K562 (cell line): ENCODE measurements at regions not wholly inside any gene's neighbourhood (a gene's known extent, or its start where the extent isn't known, plus 50 kb on each side); places are given as distances from the start of the nearest gene placed in this dataset.

ENCODE experiments used
- ATAC-seq: fragments of 200-7000 bp; cut with Tn5 transposase; 3 replicates; pipeline ENCODE4 v1.9.1; 2020; ENCODE audit warnings: moderate library complexity
- BruUV-seq: library from RNA; stranded (reverse); fragments of 400-500 nt; replicated peaks from 2 replicates; lab custom pipeline; 2021; lab: Mats Ljungman, UMichigan
- CTCF ChIA-PET: fragments of 300-600 bp; formaldehyde crosslinking; extraction: SDS; loops from one replicate; lab custom pipeline; 2021; ENCODE audit warnings: low intra/inter-chr PET ratio; lab: Yijun Ruan, JAX
- POLR2A ChIA-PET: fragments of 300-600, 350-650 bp; sonication (Branson Sonifier 250); formaldehyde crosslinking; extraction: SDS; loops from one replicate; lab custom pipeline; 2021; ENCODE audit warnings: antibody characterized with exemption, inconsistent platforms; lab: Yijun Ruan, JAX
- DNase-seq, 4 experiments: peaks; one replicate each; pipeline versions ENCODE4 v3.0.0 to v3.0.0-alpha.2; 2011 to 2018; ENCODE audit warnings: low spot score in 3 of 4, mixed read lengths in 3 of 4; ENCODE audit errors: extremely low read depth in 1 of 4
- FAIRE-seq: peaks from 2 replicates; lab custom pipeline; 2011; peaks lifted over from hg19 to GRCh38; lab: Jason Lieb, UNC
- H2AFZ ChIP-seq: 2 replicates; pipeline ENCODE4 v1.6.0; 2011; ENCODE audit warnings: low read depth, low read length, control low read depth, inconsistent platforms
- H3K27ac ChIP-seq: fragments of 200-600 bp; 3 replicates; pipeline ENCODE4 v1.8.0; 2011; ENCODE audit warnings: low read depth, mild to moderate bottlenecking, control low read depth, inconsistent platforms, low read length, moderate library complexity, mixed read lengths; ENCODE audit errors: extremely low read depth
- H3K27me3 ChIP-seq, 2 experiments: fragments of 300-600 bp in 1 of 2; 2 replicates in 1 of 2; 3 replicates in 1 of 2; pipeline versions ENCODE4 v1.6.0 to v1.8.0; 2011; ENCODE audit warnings: inconsistent platforms in 2 of 2, low read length in 2 of 2, mild to moderate bottlenecking in 1 of 2, mixed read lengths in 1 of 2, moderate library complexity in 1 of 2; ENCODE audit not compliant: control insufficient read depth in 2 of 2, insufficient read depth in 2 of 2
- H3K36me3 ChIP-seq: fragments of 300-600 bp; 3 replicates; pipeline ENCODE4 v1.8.0; 2011; ENCODE audit warnings: mild to moderate bottlenecking, low read length, inconsistent platforms; ENCODE audit not compliant: control insufficient read depth, insufficient read depth
- H3K4me1 ChIP-seq, 2 experiments: fragments of 200-600 bp in 1 of 2; replicated peaks in 1 of 2; 2 replicates in 1 of 2; 3 replicates in 1 of 2; pipeline versions ENCODE4 v1.5.1 to v1.8.0; 2011; ENCODE audit warnings: inconsistent platforms in 2 of 2, low read length in 2 of 2, mild to moderate bottlenecking in 1 of 2, mixed read lengths in 1 of 2, moderate library complexity in 1 of 2; ENCODE audit not compliant: control insufficient read depth in 2 of 2, insufficient read depth in 2 of 2
- H3K4me2 ChIP-seq: 2 replicates; pipeline ENCODE4 v1.6.1; 2011; ENCODE audit warnings: low read length, control low read depth, inconsistent platforms, mixed read lengths; ENCODE audit not compliant: insufficient read depth
- H3K4me3 ChIP-seq: fragments of 200-600 bp; sonication (generic), shearing (Covaris generic); 2 replicates; pipeline ENCODE4 v1.5.1; 2016; ENCODE audit warnings: control low read depth, inconsistent platforms
- H3K79me2 ChIP-seq: fragments of 200-600 bp; 3 replicates; pipeline ENCODE4 v1.8.0; 2011; ENCODE audit warnings: low read length, inconsistent platforms; ENCODE audit not compliant: control insufficient read depth, insufficient read depth
- H3K9ac ChIP-seq, 2 experiments: 2 replicates each; pipeline versions ENCODE4 v1.6.0 to v1.6.1; 2011; ENCODE audit warnings: low read depth in 2 of 2, low read length in 2 of 2, control low read depth in 1 of 2, inconsistent platforms in 1 of 2, mild to moderate bottlenecking in 1 of 2, mixed read lengths in 1 of 2; ENCODE audit not compliant: insufficient read depth in 1 of 2
- H3K9me1 ChIP-seq: one replicate; pipeline ENCODE4 v1.6.0; 2011; ENCODE audit warnings: inconsistent platforms, mild to moderate bottlenecking, low read length, moderate library complexity; ENCODE audit not compliant: control insufficient read depth, insufficient read depth
- H3K9me3 ChIP-seq: replicated peaks from 2 replicates; pipeline ENCODE4 v1.5.1; 2011; ENCODE audit warnings: low read depth, low read length, inconsistent platforms; ENCODE audit not compliant: control insufficient read depth, insufficient read depth
- H4K20me1 ChIP-seq: replicated peaks from 2 replicates; pipeline ENCODE4 v1.6.1; 2011; ENCODE audit warnings: low read length, inconsistent platforms, mixed read lengths; ENCODE audit not compliant: control insufficient read depth, insufficient read depth
- E2F1 ChIP-seq: sonication (generic); formaldehyde crosslinking; IDR thresholded peaks from 2 replicates; pipeline ENCODE4 v1.8.1; 2023; ENCODE audit warnings: mild to moderate bottlenecking, missing genetic modification reagents, moderate library complexity
- FOXM1 ChIP-seq, 2 experiments: fragments of 450-650 bp in 1 of 2; sonication (generic) in 1 of 2; formaldehyde crosslinking in 1 of 2; IDR thresholded peaks; 2 replicates each; pipeline versions ENCODE4 v1.6.1 to v1.9.0; 2017 to 2022; ENCODE audit warnings: low read depth in 2 of 2, mild to moderate bottlenecking in 2 of 2, missing genetic modification reagents in 1 of 2, moderate library complexity in 1 of 2
- HMGXB4 ChIP-seq: sonication (generic); formaldehyde crosslinking; IDR thresholded peaks from 2 replicates; pipeline ENCODE4 v1.8.1; 2023; ENCODE audit warnings: mild to moderate bottlenecking, missing genetic modification reagents
- MCM7 ChIP-seq, 2 experiments: fragments of 450-650 bp; IDR thresholded peaks; 2 replicates each; pipeline ENCODE4 v1.6.1; 2016 to 2018
- NRF1 ChIP-seq, 2 experiments: fragments of 450-650 bp; IDR thresholded peaks in 1 of 2; conservative IDR thresholded peaks in 1 of 2; 2 replicates each; pipeline ENCODE4 v1.6.1; 2014; ENCODE audit warnings: mild to moderate bottlenecking in 2 of 2
- PML ChIP-seq: IDR thresholded peaks from 2 replicates; pipeline ENCODE4 v1.6.1; 2012; ENCODE audit warnings: low read length, inconsistent platforms
- POLR3G ChIP-seq: IDR thresholded peaks from 2 replicates; pipeline ENCODE4 v1.6.1; 2011; ENCODE audit not compliant: insufficient read length, insufficient replicate concordance; ENCODE audit errors: extremely low read depth
- SAP30 ChIP-seq: fragments of 200-600 bp; sonication (generic); IDR thresholded peaks from 2 replicates; pipeline ENCODE4 v1.6.1; 2012; ENCODE audit warnings: borderline replicate concordance, low read depth, mild to moderate bottlenecking, moderate library complexity, low read length, control low read depth, inconsistent platforms; ENCODE audit not compliant: insufficient read depth, poor library complexity, severe bottlenecking
- THAP12 ChIP-seq: fragments of 250-450 bp; sonication (Bioruptor Pico); IDR thresholded peaks from 2 replicates; pipeline ENCODE4 v1.9.0; 2021; ENCODE audit warnings: mild to moderate bottlenecking, inconsistent platforms
- WGBS: fragments of 100-300 bp; shearing (Covaris generic); methylation state at CpG from one replicate; pipeline ENCODE4 v1.1.6; 2016; ENCODE audit warnings: low coverage, mixed read lengths; ENCODE audit not compliant: insufficient coverage; ENCODE audit errors: missing lambda C conversion rate; 5-methylcytosine and 5-hydroxymethylcytosine counted together
- in situ Hi-C: fragments of 300-500 bp; cut with MboI; formaldehyde crosslinking; loops from 4 replicates; pipeline ENCODE4 v1.15.0; 2018; ENCODE audit warnings: inconsistent platforms, mixed read lengths
- intact Hi-C: fragments of 100-400 bp; cut with micrococcal nuclease; formaldehyde crosslinking; loops from 2 replicates; pipeline ENCODE4 v1.14.2; 2022

- TF ChIP-seq PML (0 out of 2 replicates have a peak, but pooled peaks have one; percentile 11), THAP12 (CRISPR knock-in tag) (0 out of 2 replicates have a peak, but pooled peaks have one; percentile 6), HMGXB4 (CRISPR knock-in tag) (0 out of 2 replicates have a peak, but pooled peaks have one; percentile 13), SAP30 (peak; percentile 20), FOXM1 (IDR thresholded peaks at IDR 0.05; ENCODE audit: low read depth) (no peak), FOXM1 (CRISPR knock-in tag; IDR thresholded peaks at IDR 0.05; ENCODE audit: low read depth) (no peak), NRF1 (conservative IDR thresholded peaks at IDR 0.05 in 1 of 2, IDR thresholded peaks at IDR 0.05 in 1 of 2) (no peak), MCM7 (IDR thresholded peaks at IDR 0.05) (peak in 1 of 2 experiments; percentile 63; a peak in 1 of 4 replicates), E2F1 (CRISPR knock-in tag) (peak; percentile 23; the same call in 1 of the 2 replicates), POLR3G (no peak)
- H3K4me2 ChIP-seq: no peak overlapping the region
- H3K9me1 ChIP-seq: no peaks in the 10 kb centered on the region
- H3K9me3 ChIP-seq: no peaks in the 10 kb centered on the region
- FAIRE-seq (no peak), ATAC-seq (no peak), DNase-seq (no peak)
- intact Hi-C loops (no loop called here), in situ Hi-C loops (no loop called here)
- H3K79me2 ChIP-seq: no peaks in the 10 kb centered on the region
- no peak overlapping the region for H3K27ac ChIP-seq
- H3K36me3 ChIP-seq: no peaks in the 10 kb centered on the region
- WGBS: 1% methylated on average over 3 of the region's 3 CpGs
- H2AFZ ChIP-seq: no peak overlapping the region
- BruUV-seq: no TSS peak
- ChIA-PET POLR2A (interaction anchor here (0.6 to 5.0 kb wide), 10 partner anchors 9 to 1526 kb away, joined by 3 to 41 read pairs (median 6); no protein-coding TSS in a partner anchor), CTCF (no interaction called here)
- no peak overlapping the region for H3K4me3 ChIP-seq
- H4K20me1 ChIP-seq: peaks cover 5% of the 10 kb centered on the region; the same call in 1 of the 2 replicates
- H3K9ac ChIP-seq: no peak overlapping the region
- H3K27me3 ChIP-seq: peaks cover 50 to 65% of the 10 kb centered on the region in 2 experiments
- H3K4me1 ChIP-seq: no peaks in the 10 kb centered on the region
Observed at GRCh38 chr22:20646906-20647305, 127.0 kb upstream of the SERPIND1 start.
